Prostate gland (tissue), 2 donors: ENCODE measurements at regions not wholly inside any gene's neighbourhood (a gene's known extent, or its start where the extent isn't known, plus 50 kb on each side); places are given as distances from the start of the nearest gene placed in this dataset.

Experiments
- POLR2A ChIP-seq: fragments of 450-650 bp; IDR thresholded peaks from one replicate; pipeline ENCODE4 v1.6.1; 2016; ENCODE audit warnings: antibody characterized with exemption, mild to moderate bottlenecking
- POLR2AphosphoS5 ChIP-seq: sonication (generic); formaldehyde crosslinking; IDR thresholded peaks from one replicate; pipeline ENCODE4 v1.6.1; 2017; ENCODE audit warnings: antibody characterized with exemption
- TF ChIP-seq, protein P1 (sequence below), 4 experiments: fragments of 200-600 bp in 2 of 4; fragments of 450-650 bp in 2 of 4; sonication (generic) in 2 of 4; IDR thresholded peaks; 1 replicate in 3 of 4; 2 replicates in 1 of 4; pipeline ENCODE4 v1.5.1; 2016 to 2019; ENCODE audit warnings: antibody characterized with exemption in 4 of 4, mild to moderate bottlenecking in 2 of 4, moderate library complexity in 2 of 4

DNA sequence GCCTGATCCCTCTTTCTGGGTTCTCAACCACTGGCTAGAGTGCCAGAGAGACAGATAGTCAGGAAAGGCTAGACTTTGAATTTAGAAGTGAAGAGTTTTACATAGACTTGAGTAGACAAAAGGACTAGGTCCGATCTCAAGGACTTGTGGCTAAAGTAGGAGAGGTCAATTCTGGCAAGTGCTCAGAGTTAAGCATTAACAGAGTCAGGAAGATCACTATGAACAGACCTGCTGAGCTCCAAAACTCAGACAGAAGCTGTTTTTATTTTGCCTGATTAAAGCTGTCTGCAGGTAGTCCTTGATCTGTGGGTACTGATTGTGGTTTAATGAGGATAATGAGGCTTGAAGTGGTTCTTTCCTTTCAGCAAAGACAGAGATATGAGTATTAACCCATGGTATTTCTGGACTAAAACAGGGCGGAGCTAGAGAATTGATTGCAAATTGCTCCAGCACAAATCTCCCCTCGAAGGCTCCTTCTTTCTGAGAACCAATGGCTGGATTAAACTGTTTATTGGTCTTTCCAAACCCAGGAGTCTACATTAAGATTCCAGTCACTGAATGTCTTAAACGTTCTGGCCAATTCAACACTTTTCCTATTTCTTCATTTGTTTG, 423.2 kb downstream of the IPMK start:
- TF ChIP-seq, protein P1, sequence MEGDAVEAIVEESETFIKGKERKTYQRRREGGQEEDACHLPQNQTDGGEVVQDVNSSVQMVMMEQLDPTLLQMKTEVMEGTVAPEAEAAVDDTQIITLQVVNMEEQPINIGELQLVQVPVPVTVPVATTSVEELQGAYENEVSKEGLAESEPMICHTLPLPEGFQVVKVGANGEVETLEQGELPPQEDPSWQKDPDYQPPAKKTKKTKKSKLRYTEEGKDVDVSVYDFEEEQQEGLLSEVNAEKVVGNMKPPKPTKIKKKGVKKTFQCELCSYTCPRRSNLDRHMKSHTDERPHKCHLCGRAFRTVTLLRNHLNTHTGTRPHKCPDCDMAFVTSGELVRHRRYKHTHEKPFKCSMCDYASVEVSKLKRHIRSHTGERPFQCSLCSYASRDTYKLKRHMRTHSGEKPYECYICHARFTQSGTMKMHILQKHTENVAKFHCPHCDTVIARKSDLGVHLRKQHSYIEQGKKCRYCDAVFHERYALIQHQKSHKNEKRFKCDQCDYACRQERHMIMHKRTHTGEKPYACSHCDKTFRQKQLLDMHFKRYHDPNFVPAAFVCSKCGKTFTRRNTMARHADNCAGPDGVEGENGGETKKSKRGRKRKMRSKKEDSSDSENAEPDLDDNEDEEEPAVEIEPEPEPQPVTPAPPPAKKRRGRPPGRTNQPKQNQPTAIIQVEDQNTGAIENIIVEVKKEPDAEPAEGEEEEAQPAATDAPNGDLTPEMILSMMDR (IDR thresholded peaks at IDR 0.05), result no peak
- TF ChIP-seq POLR2A, result no peak
- TF ChIP-seq POLR2AphosphoS5, result no peak
